OCI-LY7 (cell line): ENCODE measurements at regions not wholly inside any gene's neighbourhood (a gene's known extent, or its start where the extent isn't known, plus 50 kb on each side); places are given as distances from the start of the nearest gene placed in this dataset.

Experiments used
- BruUV-seq: library from RNA; stranded (reverse); fragments of 400-500 nt; replicated peaks from 2 replicates; lab custom pipeline; 2021; lab: Mats Ljungman, UMichigan
- CTCF ChIA-PET: fragments of 300-600 bp; sonication (Branson Sonifier 250); formaldehyde crosslinking; loops from one replicate; lab custom pipeline; 2022; ENCODE audit warnings: antibody characterized with exemption; ENCODE audit not compliant: unreplicated experiment; lab: Charles Lee
- POLR2A ChIA-PET: fragments of 300-600 bp; sonication (Branson Sonifier 250); formaldehyde crosslinking; loops from one replicate; lab custom pipeline; 2022; ENCODE audit warnings: antibody characterized with exemption; lab: Charles Lee
- DNase-seq: peaks from one replicate; pipeline ENCODE4 v3.0.0-alpha.2; 2015; ENCODE audit warnings: low spot score
- H2AFZ ChIP-seq: fragments of 200-600 bp; sonication (generic), shearing (Covaris generic); 2 replicates; pipeline ENCODE4 v1.6.1; 2014; ENCODE audit warnings: mild to moderate bottlenecking, antibody characterized with exemption, low read length, moderate library complexity
- H3K27ac ChIP-seq: fragments of 200-600 bp; sonication (generic); 2 replicates; pipeline ENCODE4 v1.5.1; 2014; ENCODE audit warnings: mixed run types, low read depth, mild to moderate bottlenecking, moderate library complexity, low read length, inconsistent platforms; ENCODE audit not compliant: poor library complexity, severe bottlenecking
- H3K36me3 ChIP-seq: fragments of 200-600 bp; sonication (generic); 2 replicates; pipeline ENCODE4 v1.6.1; 2014; ENCODE audit warnings: mild to moderate bottlenecking, antibody characterized with exemption, low read length, moderate library complexity, mixed read lengths; ENCODE audit not compliant: insufficient read depth
- H3K4me1 ChIP-seq: fragments of 200-600 bp; sonication (generic); 2 replicates; pipeline ENCODE4 v1.5.1; 2014; ENCODE audit warnings: mild to moderate bottlenecking, low read length; ENCODE audit not compliant: insufficient read depth, poor library complexity, severe bottlenecking
- H3K4me2 ChIP-seq: fragments of 200-600 bp; sonication (generic); 2 replicates; pipeline ENCODE4 v1.6.1; 2014; ENCODE audit warnings: mild to moderate bottlenecking, low read length
- H3K4me3 ChIP-seq: fragments of 200-600 bp; sonication (generic); 2 replicates; pipeline ENCODE4 v1.5.1; 2014; ENCODE audit warnings: mild to moderate bottlenecking, low read depth, low read length; ENCODE audit not compliant: poor library complexity, severe bottlenecking
- H3K79me2 ChIP-seq: fragments of 200-600 bp; sonication (generic); 2 replicates; pipeline ENCODE4 v1.6.1; 2016; ENCODE audit warnings: low read depth, mild to moderate bottlenecking, low read length, moderate library complexity, mixed read lengths; ENCODE audit not compliant: insufficient read depth
- H3K9me2 ChIP-seq: fragments of 200-600 bp; sonication (generic); 2 replicates; pipeline ENCODE4 v1.6.1; 2016; ENCODE audit warnings: mild to moderate bottlenecking, low read length, mixed read lengths; ENCODE audit not compliant: insufficient read depth
- H3K9me3 ChIP-seq: fragments of 200-600 bp; sonication (generic); 2 replicates; pipeline ENCODE4 v1.6.1; 2014; ENCODE audit warnings: mild to moderate bottlenecking, mixed run types, low read length, mixed read lengths
- H4K20me1 ChIP-seq: fragments of 200-600 bp; sonication (generic); 2 replicates; pipeline ENCODE4 v1.6.1; 2014; ENCODE audit warnings: mild to moderate bottlenecking, antibody characterized with exemption, low read length, moderate library complexity, mixed read lengths; ENCODE audit not compliant: insufficient read depth
- EZH2phosphoT487 ChIP-seq: fragments of 200-600 bp; sonication (generic); IDR thresholded peaks from 2 replicates; pipeline ENCODE4 v1.6.1; 2018; ENCODE audit warnings: low read depth, borderline replicate concordance, mild to moderate bottlenecking, mixed run types, antibody characterized with exemption, low read length, moderate library complexity, mixed read lengths
- intact Hi-C: fragments of 100-400 bp; cut with micrococcal nuclease; formaldehyde crosslinking; loops from one replicate; pipeline ENCODE4 v1.10.0; 2022; ENCODE audit not compliant: unreplicated experiment
- TF ChIP-seq, protein P1 (sequence below): fragments of 200-600 bp; sonication (generic); conservative IDR thresholded peaks from 2 replicates; pipeline ENCODE4 v1.5.1; 2014; ENCODE audit warnings: mild to moderate bottlenecking, antibody characterized with exemption, low read length, moderate library complexity, mixed read lengths

DNA sequence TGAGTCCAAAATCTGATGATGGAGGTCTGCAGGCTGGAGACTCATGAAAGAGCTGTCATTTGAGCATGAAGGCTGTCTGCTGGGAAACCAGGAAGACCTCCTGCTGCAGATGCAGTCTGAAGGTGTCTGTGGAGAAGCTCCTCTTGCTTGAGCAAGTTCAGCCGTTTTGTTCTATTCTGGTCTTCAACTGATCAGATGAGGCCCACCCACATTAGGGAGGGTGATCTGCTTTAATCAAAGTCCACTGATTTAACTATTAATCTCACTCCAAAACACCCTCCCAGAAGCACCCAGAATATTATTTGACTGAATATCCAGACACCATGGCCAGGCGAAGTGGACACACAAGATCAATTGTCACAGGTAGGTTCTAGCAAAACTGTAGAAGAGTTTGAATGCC lies 116.5 kb downstream of the GATA3 start:
- DNase-seq: no peak
- no TSS peak for BruUV-seq
- Histone ChIP-seq H3K9me3 (peaks cover 10% of the 10 kb centered on the region; the same call in 1 of the 2 replicates), H4K20me1 (no peaks in the 10 kb centered on the region), H3K4me2 (no peak overlapping the region), H2AFZ (no peak overlapping the region), H3K36me3 (no peaks in the 10 kb centered on the region), H3K27ac (no peak overlapping the region), H3K4me1 (no peaks in the 10 kb centered on the region), H3K79me2 (no peaks in the 10 kb centered on the region), H3K9me2 (no peaks in the 10 kb centered on the region), H3K4me3 (no peak overlapping the region)
- TF ChIP-seq, protein P1, sequence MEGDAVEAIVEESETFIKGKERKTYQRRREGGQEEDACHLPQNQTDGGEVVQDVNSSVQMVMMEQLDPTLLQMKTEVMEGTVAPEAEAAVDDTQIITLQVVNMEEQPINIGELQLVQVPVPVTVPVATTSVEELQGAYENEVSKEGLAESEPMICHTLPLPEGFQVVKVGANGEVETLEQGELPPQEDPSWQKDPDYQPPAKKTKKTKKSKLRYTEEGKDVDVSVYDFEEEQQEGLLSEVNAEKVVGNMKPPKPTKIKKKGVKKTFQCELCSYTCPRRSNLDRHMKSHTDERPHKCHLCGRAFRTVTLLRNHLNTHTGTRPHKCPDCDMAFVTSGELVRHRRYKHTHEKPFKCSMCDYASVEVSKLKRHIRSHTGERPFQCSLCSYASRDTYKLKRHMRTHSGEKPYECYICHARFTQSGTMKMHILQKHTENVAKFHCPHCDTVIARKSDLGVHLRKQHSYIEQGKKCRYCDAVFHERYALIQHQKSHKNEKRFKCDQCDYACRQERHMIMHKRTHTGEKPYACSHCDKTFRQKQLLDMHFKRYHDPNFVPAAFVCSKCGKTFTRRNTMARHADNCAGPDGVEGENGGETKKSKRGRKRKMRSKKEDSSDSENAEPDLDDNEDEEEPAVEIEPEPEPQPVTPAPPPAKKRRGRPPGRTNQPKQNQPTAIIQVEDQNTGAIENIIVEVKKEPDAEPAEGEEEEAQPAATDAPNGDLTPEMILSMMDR: no peak
- TF ChIP-seq EZH2phosphoT487: no peak
- intact Hi-C loops: no loop called here
- ChIA-PET CTCF (no interaction called here), POLR2A (no interaction called here)

DNA sequence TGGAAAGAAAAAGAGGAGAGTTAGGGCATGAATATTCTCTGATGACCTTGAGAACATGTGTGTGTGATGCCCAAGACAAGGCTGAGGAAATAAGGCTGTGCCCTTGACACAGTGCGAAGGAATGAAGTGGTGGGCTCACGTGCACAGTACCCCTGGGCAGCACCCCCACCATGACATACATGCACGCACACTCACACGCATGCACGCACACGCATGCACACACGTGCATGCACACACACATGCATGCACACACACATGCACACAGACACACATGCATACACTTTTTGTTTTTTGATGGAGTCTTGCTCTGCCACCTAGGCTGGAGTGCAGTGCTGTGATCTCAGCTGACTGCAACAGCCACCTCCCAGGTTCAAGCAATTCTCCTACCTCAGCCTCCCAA lies 118.1 kb downstream of the GATA3 start:
- TF ChIP-seq EZH2phosphoT487: no peak
- TF ChIP-seq, protein P1: no peak
- ChIA-PET POLR2A (no interaction called here), CTCF (no interaction called here)
- Histone ChIP-seq H2AFZ (no peak overlapping the region), H4K20me1 (no peaks in the 10 kb centered on the region), H3K9me2 (no peaks in the 10 kb centered on the region), H3K9me3 (peaks cover 10% of the 10 kb centered on the region; the same call in 1 of the 2 replicates), H3K36me3 (no peaks in the 10 kb centered on the region), H3K4me1 (no peaks in the 10 kb centered on the region), H3K4me2 (no peak overlapping the region), H3K27ac (no peak overlapping the region), H3K79me2 (no peaks in the 10 kb centered on the region), H3K4me3 (no peak overlapping the region)
- BruUV-seq: no TSS peak
- no peak for DNase-seq
- intact Hi-C loops: no loop called here

DNA sequence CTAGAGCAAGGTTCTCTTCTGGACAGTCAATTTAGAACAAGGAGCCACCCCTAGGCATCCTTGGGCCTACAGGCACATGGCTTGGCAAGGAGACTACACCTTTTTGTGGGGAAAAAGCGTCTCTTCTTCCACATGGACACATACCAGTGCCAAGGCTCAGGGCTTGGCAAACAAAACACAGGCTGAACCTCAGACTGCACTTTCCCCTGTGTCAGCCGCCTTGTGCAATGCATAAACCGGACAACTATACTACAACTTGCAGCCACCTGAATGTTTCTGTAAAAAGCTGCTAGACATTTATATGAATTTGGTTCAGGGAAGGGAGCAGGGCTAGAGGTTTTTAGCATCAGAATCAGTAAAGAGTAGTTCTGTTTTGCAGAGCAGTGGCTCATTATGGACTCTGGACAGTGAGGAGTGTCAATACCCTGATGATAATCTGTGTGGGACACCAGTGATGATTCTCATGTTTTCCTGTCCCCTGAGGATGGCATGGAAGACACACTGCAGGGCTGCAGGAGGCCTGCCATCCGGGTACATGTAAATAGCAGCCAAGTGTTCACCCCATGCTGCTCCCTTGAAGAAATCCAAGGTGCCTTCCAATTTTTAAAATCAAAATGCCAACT lies 118.9 kb downstream of the GATA3 start:
- BruUV-seq: no TSS peak
- no peaks in the 10 kb centered on the region for H3K9me2 ChIP-seq
- H3K4me1 ChIP-seq: no peaks in the 10 kb centered on the region
- intact Hi-C loops: no loop called here
- H3K4me2 ChIP-seq: no peak overlapping the region
- no peak overlapping the region for H3K27ac ChIP-seq
- POLR2A ChIA-PET: no interaction called here
- H4K20me1 ChIP-seq: no peaks in the 10 kb centered on the region
- peaks cover 5% of the 10 kb centered on the region; the same call in 1 of the 2 replicates for H3K9me3 ChIP-seq
- no peak for DNase-seq
- no peak overlapping the region for H2AFZ ChIP-seq
- no peaks in the 10 kb centered on the region for H3K79me2 ChIP-seq
- no peaks in the 10 kb centered on the region for H3K36me3 ChIP-seq
- no peak overlapping the region for H3K4me3 ChIP-seq
- CTCF ChIA-PET: no interaction called here
- TF ChIP-seq, protein P1: no peak
- no peak for TF ChIP-seq EZH2phosphoT487
